ENCODE measurements at regions not wholly inside any gene's neighbourhood (a gene's known extent, or its start where the extent isn't known, plus 50 kb on each side); places are given as distances from the start of the nearest gene placed in this dataset.
"Not testable (repeated sequence)": the region's sequence is repeated elsewhere in the genome, so short reads cannot be mapped to it uniquely, and the experiment has no call there.

GRCh38 chr13:38283346-38283745, 66.3 kb upstream of the UFM1 start:
- DNase-seq (ENCODE audit: extremely low read depth, low read depth) = peak; percentile 1

- no peak for DNase-seq (ENCODE audit: extremely low read depth, low read depth)
These were observed 84.5 kb upstream of the UFM1 start for GRCh38 chr13:38265132-38265497.

- no peak for DNase-seq (ENCODE audit: extremely low read depth, low read depth)
These were observed 85.1 kb upstream of the UFM1 start for GRCh38 chr13:38264363-38265131.

- no peak for DNase-seq (ENCODE audit: extremely low read depth, low read depth)
These were observed 87.4 kb upstream of the UFM1 start for GRCh38 chr13:38262211-38262610.

- DNase-seq (ENCODE audit: extremely low read depth, low read depth) = no peak
These were observed 94.1 kb upstream of the UFM1 start for GRCh38 chr13:38255600-38255999.

GRCh38 chr13:38239874-38240273, 109.8 kb upstream of the UFM1 start:
- no peak for DNase-seq (ENCODE audit: extremely low read depth, low read depth)

- no peak for DNase-seq (ENCODE audit: extremely low read depth, low read depth)
These were observed 121.3 kb upstream of the UFM1 start for GRCh38 chr13:38228322-38228721.

GRCh38 chr13:38226496-38226895, 123.2 kb upstream of the UFM1 start:
- no peak for DNase-seq (ENCODE audit: extremely low read depth, low read depth)

GRCh38 chr13:38223089-38223488, 126.6 kb upstream of the UFM1 start:
- DNase-seq (ENCODE audit: extremely low read depth, low read depth) = peak; percentile 6

- DNase-seq (ENCODE audit: extremely low read depth, low read depth) = not testable (repeated sequence)
These were observed 128.5 kb upstream of the UFM1 start for GRCh38 chr13:38221120-38221519.

- no peak for DNase-seq (ENCODE audit: extremely low read depth, low read depth)
These were observed 133.5 kb upstream of the UFM1 start for GRCh38 chr13:38216181-38216580.

- no peak for DNase-seq (ENCODE audit: extremely low read depth, low read depth)
These were observed 136.3 kb upstream of the UFM1 start for GRCh38 chr13:38213314-38213713.

GRCh38 chr13:38210928-38211596, 138.6 kb upstream of the UFM1 start:
- DNase-seq (ENCODE audit: extremely low read depth, low read depth) = no peak

GRCh38 chr13:38204556-38204955, 145.1 kb upstream of the UFM1 start:
- no peak for DNase-seq (ENCODE audit: extremely low read depth, low read depth)

- no peak for DNase-seq (ENCODE audit: extremely low read depth, low read depth)
These were observed 146.9 kb upstream of the UFM1 start for GRCh38 chr13:38202740-38203139.

- no peak for DNase-seq (ENCODE audit: extremely low read depth, low read depth)
These were observed 158.6 kb upstream of the UFM1 start for GRCh38 chr13:38191016-38191415.

- DNase-seq (ENCODE audit: extremely low read depth, low read depth) = no peak
These were observed 169.0 kb upstream of the UFM1 start for GRCh38 chr13:38180670-38181069.

GRCh38 chr13:38180126-38180525, 169.5 kb upstream of the UFM1 start:
- no peak for DNase-seq (ENCODE audit: extremely low read depth, low read depth)

GRCh38 chr13:38176664-38177063, 173.0 kb upstream of the UFM1 start:
- DNase-seq (ENCODE audit: extremely low read depth, low read depth) = no peak

- no peak for DNase-seq (ENCODE audit: extremely low read depth, low read depth)
These were observed 176.2 kb upstream of the UFM1 start for GRCh38 chr13:38173403-38173802.

GRCh38 chr13:38167164-38167822, 182.4 kb upstream of the UFM1 start:
- DNase-seq (ENCODE audit: extremely low read depth, low read depth) = no peak

GRCh38 chr13:38166116-38166515, 183.5 kb upstream of the UFM1 start:
- DNase-seq (ENCODE audit: extremely low read depth, low read depth) = no peak
